DOHH2 (cell line): ENCODE measurements at regions not wholly inside any gene's neighbourhood (a gene's known extent, or its start where the extent isn't known, plus 50 kb on each side); places are given as distances from the start of the nearest gene placed in this dataset.

Experiments used
- H3F3A ChIP-seq: fragments of 200-600 bp; sonication (generic), shearing (Covaris generic); 2 replicates; pipeline ENCODE4 v1.6.0; 2016; ENCODE audit warnings: antibody characterized with exemption, mild to moderate bottlenecking; ENCODE audit not compliant: control insufficient read depth, insufficient read depth
- H3K27ac ChIP-seq: fragments of 200-600 bp; sonication (generic); 2 replicates; pipeline ENCODE4 v1.5.1; 2014; ENCODE audit warnings: low read depth, mild to moderate bottlenecking, low read length, moderate library complexity
- H3K27me3 ChIP-seq: fragments of 200-600 bp; sonication (generic); 2 replicates; pipeline ENCODE4 v1.6.1; 2014; ENCODE audit warnings: mild to moderate bottlenecking, low read length, mixed read lengths; ENCODE audit not compliant: control insufficient read depth
- H3K36me3 ChIP-seq: fragments of 200-600 bp; sonication (generic); 2 replicates; pipeline ENCODE4 v1.6.1; 2014; ENCODE audit warnings: mild to moderate bottlenecking, low read length, moderate library complexity, mixed read lengths; ENCODE audit not compliant: control insufficient read depth
- H3K4me1 ChIP-seq: fragments of 200-600 bp; sonication (generic); 2 replicates; pipeline ENCODE4 v1.6.1; 2014; ENCODE audit warnings: mild to moderate bottlenecking, low read length, mixed read lengths; ENCODE audit not compliant: control insufficient read depth
- H3K4me2 ChIP-seq: fragments of 200-600 bp; sonication (generic); 2 replicates; pipeline ENCODE4 v1.6.0; 2014; ENCODE audit warnings: mild to moderate bottlenecking, low read length, moderate library complexity
- H3K4me3 ChIP-seq: fragments of 200-600 bp; sonication (generic); 2 replicates; pipeline ENCODE4 v1.5.1; 2014; ENCODE audit warnings: mild to moderate bottlenecking, low read length, mixed read lengths
- H3K79me2 ChIP-seq: fragments of 200-600 bp; sonication (generic); 2 replicates; pipeline ENCODE4 v1.6.1; 2014; ENCODE audit warnings: mild to moderate bottlenecking, low read length, mixed read lengths; ENCODE audit not compliant: control insufficient read depth
- H3K9me2 ChIP-seq: fragments of 200-600 bp; sonication (generic); replicated peaks from 2 replicates; pipeline ENCODE4 v1.6.1; 2014; ENCODE audit warnings: mild to moderate bottlenecking, low read length, mixed read lengths; ENCODE audit not compliant: control insufficient read depth
- H3K9me3 ChIP-seq: fragments of 200-600 bp; sonication (generic); 2 replicates; pipeline ENCODE4 v1.6.1; 2014; ENCODE audit warnings: antibody characterized with exemption, low read length, mixed read lengths; ENCODE audit not compliant: control insufficient read depth, insufficient read depth
- H4K20me1 ChIP-seq: fragments of 200-600 bp; sonication (generic); 2 replicates; pipeline ENCODE4 v1.6.0; 2014; ENCODE audit warnings: low read depth, mild to moderate bottlenecking, antibody characterized with exemption, low read length, moderate library complexity; ENCODE audit not compliant: control insufficient read depth, insufficient read depth
- CTCF ChIP-seq: fragments of 200-600 bp; sonication (generic); IDR thresholded peaks from one replicate; pipeline ENCODE4 v1.5.1; 2014; ENCODE audit warnings: antibody characterized with exemption, mild to moderate bottlenecking, low read depth, low read length; ENCODE audit not compliant: poor library complexity, severe bottlenecking
- EZH2phosphoT487 ChIP-seq: fragments of 200-600 bp; sonication (generic); IDR thresholded peaks from 2 replicates; pipeline ENCODE4 v1.6.1; 2017; ENCODE audit warnings: borderline replicate concordance, mild to moderate bottlenecking, antibody characterized with exemption, low read length, moderate library complexity, mixed read lengths

GRCh38 chr11:30125456-30125855 lies 105.4 kb upstream of the FSHB start:
- Histone ChIP-seq H3F3A (no peaks in the 10 kb centered on the region), H3K9me2 (no peaks in the 10 kb centered on the region), H3K9me3 (no peaks in the 10 kb centered on the region), H3K4me2 (no peak overlapping the region), H3K27me3 (no peaks in the 10 kb centered on the region), H4K20me1 (no peaks in the 10 kb centered on the region), H3K79me2 (no peaks in the 10 kb centered on the region), H3K27ac (no peak overlapping the region), H3K4me3 (no peak overlapping the region), H3K4me1 (no peaks in the 10 kb centered on the region), H3K36me3 (no peaks in the 10 kb centered on the region)
- TF ChIP-seq CTCF (no peak), EZH2phosphoT487 (no peak)

GRCh38 chr11:30128269-30128932 lies 102.4 kb upstream of the FSHB start:
- Histone ChIP-seq H3K9me2 (no peaks in the 10 kb centered on the region), H3K4me2 (no peak overlapping the region), H3K79me2 (no peaks in the 10 kb centered on the region), H3K36me3 (no peaks in the 10 kb centered on the region), H3K27me3 (no peaks in the 10 kb centered on the region), H4K20me1 (no peaks in the 10 kb centered on the region), H3K9me3 (no peaks in the 10 kb centered on the region), H3K4me1 (no peaks in the 10 kb centered on the region), H3K27ac (no peak overlapping the region), H3K4me3 (no peak overlapping the region), H3F3A (no peaks in the 10 kb centered on the region)
- TF ChIP-seq EZH2phosphoT487 (no peak), CTCF (peak; percentile 68)

- H3K4me1 ChIP-seq: no peaks in the 10 kb centered on the region
- H3K27me3 ChIP-seq: no peaks in the 10 kb centered on the region
- H4K20me1 ChIP-seq: no peaks in the 10 kb centered on the region
- H3K27ac ChIP-seq: no peak overlapping the region
- TF ChIP-seq EZH2phosphoT487: no peak
- no peak for TF ChIP-seq CTCF
- no peaks in the 10 kb centered on the region for H3K9me2 ChIP-seq
- no peaks in the 10 kb centered on the region for H3K79me2 ChIP-seq
- H3K4me2 ChIP-seq: no peak overlapping the region
- no peaks in the 10 kb centered on the region for H3K36me3 ChIP-seq
- H3K4me3 ChIP-seq: no peak overlapping the region
- no peaks in the 10 kb centered on the region for H3K9me3 ChIP-seq
- no peaks in the 10 kb centered on the region for H3F3A ChIP-seq
Observed at GRCh38 chr11:30131535-30131934, 99.3 kb upstream of the FSHB start.

- no peaks in the 10 kb centered on the region for H3K36me3 ChIP-seq
Observed at GRCh38 chr11:30133281-30133680, 97.5 kb upstream of the FSHB start.

More at GRCh38 chr11:30133281-30133680, 97.5 kb upstream of the FSHB start:
- no peaks in the 10 kb centered on the region for H3K4me1 ChIP-seq
- no peaks in the 10 kb centered on the region for H3K9me2 ChIP-seq
- H3K27me3 ChIP-seq: no peaks in the 10 kb centered on the region
- no peak overlapping the region for H3K4me3 ChIP-seq
- H3K4me2 ChIP-seq: no peak overlapping the region
- H3K27ac ChIP-seq: no peak overlapping the region
- H3K79me2 ChIP-seq: no peaks in the 10 kb centered on the region
- H4K20me1 ChIP-seq: no peaks in the 10 kb centered on the region
- no peaks in the 10 kb centered on the region for H3K9me3 ChIP-seq
- TF ChIP-seq CTCF (no peak), EZH2phosphoT487 (no peak)
- H3F3A ChIP-seq: no peaks in the 10 kb centered on the region
